ENCODE measurements at regions not wholly inside any gene's neighbourhood (a gene's known extent, or its start where the extent isn't known, plus 50 kb on each side); places are given as distances from the start of the nearest gene placed in this dataset.

GRCh38 chr4:136036744-136037143 lies 1495.5 kb downstream of the PCDH18 start:
- intact Hi-C loops (cut with micrococcal nuclease; ENCODE audit: unreplicated experiment) (no loop called here), in situ Hi-C loops (cut with HindIII; ENCODE audit: low pct_unique_long_range_greater_than_20kb, low sequenced_read_pairs) (no loop called here)
- no peaks in the 10 kb centered on the region for H3K9me3 ChIP-seq (ENCODE audit: control insufficient read depth, insufficient read depth, low read depth, low read length)
- H3K4me3 ChIP-seq (ENCODE audit: low read depth in 2 of 2, low read length in 2 of 2): no peak overlapping the region
- no peak for TF ChIP-seq CTCF (IDR thresholded peaks at IDR 0.05)
- no peak for TF ChIP-seq REST (IDR thresholded peaks at IDR 0.05; ENCODE audit: insufficient read depth in 1 of 2, low read depth in 2 of 2, low read length in 1 of 2)
- TF ChIP-seq POLR2AphosphoS5 (IDR thresholded peaks at IDR 0.05; ENCODE audit: low read depth, low read length): no peak
- TF ChIP-seq SIN3A (IDR thresholded peaks at IDR 0.05; ENCODE audit: borderline replicate concordance, insufficient read depth, low read depth, low read length): no peak
- TF ChIP-seq TCF7L2 (IDR thresholded peaks at IDR 0.05; ENCODE audit: low read depth, low read length): no peak
- DNase-seq (ENCODE audit: low read depth, low spot score) (no peak), ATAC-seq (no peak)
- POLR2A ChIA-PET: no interaction called here
- no peaks in the 10 kb centered on the region for H3K4me1 ChIP-seq (ENCODE audit: control insufficient read depth, insufficient read depth, low read length)
- no peaks in the 10 kb centered on the region for H3K36me3 ChIP-seq (ENCODE audit: control insufficient read depth, insufficient read depth, low read length)
- no TSS peak for BruUV-seq (replicated peaks)
- H3K27ac ChIP-seq (ENCODE audit: low read length): no peak overlapping the region
- CTCF ChIA-PET: no interaction called here
- H3K27me3 ChIP-seq (ENCODE audit: control insufficient read depth, insufficient read depth, low read length): no peaks in the 10 kb centered on the region

GRCh38 chr4:136032391-136032790 lies 1499.9 kb downstream of the PCDH18 start:
- Histone ChIP-seq H3K4me1 (ENCODE audit: control insufficient read depth, insufficient read depth, low read length) (no peaks in the 10 kb centered on the region), H3K27me3 (ENCODE audit: control insufficient read depth, insufficient read depth, low read length) (no peaks in the 10 kb centered on the region), H3K36me3 (ENCODE audit: control insufficient read depth, insufficient read depth, low read length) (no peaks in the 10 kb centered on the region), H3K9me3 (ENCODE audit: control insufficient read depth, insufficient read depth, low read depth, low read length) (no peaks in the 10 kb centered on the region), H3K27ac (ENCODE audit: low read length) (no peak overlapping the region), H3K4me3 (ENCODE audit: low read depth in 2 of 2, low read length in 2 of 2) (no peak overlapping the region)
- no peak for DNase-seq (ENCODE audit: low read depth, low spot score)
- TF ChIP-seq TCF7L2 (IDR thresholded peaks at IDR 0.05; ENCODE audit: low read depth, low read length) (no peak), CTCF (IDR thresholded peaks at IDR 0.05) (no peak), REST (IDR thresholded peaks at IDR 0.05; ENCODE audit: insufficient read depth in 1 of 2, low read depth in 2 of 2, low read length in 1 of 2) (no peak), POLR2AphosphoS5 (IDR thresholded peaks at IDR 0.05; ENCODE audit: low read depth, low read length) (no peak), SIN3A (IDR thresholded peaks at IDR 0.05; ENCODE audit: borderline replicate concordance, insufficient read depth, low read depth, low read length) (no peak)
- in situ Hi-C loops (cut with HindIII; ENCODE audit: low pct_unique_long_range_greater_than_20kb, low sequenced_read_pairs): no loop called here
- ChIA-PET POLR2A (no interaction called here), CTCF (no interaction called here)
- intact Hi-C loops (cut with micrococcal nuclease; ENCODE audit: unreplicated experiment): no loop called here
- no peak for ATAC-seq
- no TSS peak for BruUV-seq (replicated peaks)

All from Panc1 (cell line).